GM06990 (cell line): ENCODE measurements at regions not wholly inside any gene's neighbourhood (a gene's known extent, or its start where the extent isn't known, plus 50 kb on each side); places are given as distances from the start of the nearest gene placed in this dataset.

ENCODE experiments used
- DNase-seq: peaks from one replicate; pipeline ENCODE4 v3.0.0-alpha.2; 2011; ENCODE audit not compliant: insufficient read length; ENCODE audit errors: extremely low read depth
- H3K27me3 ChIP-seq: replicated peaks from 2 replicates; pipeline ENCODE4 v1.6.0; 2011; ENCODE audit warnings: low read length; ENCODE audit not compliant: control insufficient read depth, insufficient read depth
- H3K36me3 ChIP-seq: 2 replicates; pipeline ENCODE4 v1.5.1; 2011; ENCODE audit warnings: low read length; ENCODE audit not compliant: control insufficient read depth, insufficient read depth
- H3K4me3 ChIP-seq: replicated peaks from 2 replicates; pipeline ENCODE4 v1.5.1; 2011; ENCODE audit warnings: low read depth, mild to moderate bottlenecking, control low read depth, low read length
- CTCF ChIP-seq: IDR thresholded peaks from 2 replicates; pipeline ENCODE4 v1.5.1; 2011; ENCODE audit warnings: low read length, control low read depth, mild to moderate bottlenecking, inconsistent platforms; ENCODE audit not compliant: insufficient read depth, poor library complexity, severe bottlenecking

GRCh38 chr12:43294916-43295315 is 257.1 kb downstream of the ADAMTS20 start:
- Histone ChIP-seq H3K36me3 (no peaks in the 10 kb centered on the region), H3K4me3 (no peak overlapping the region), H3K27me3 (no peaks in the 10 kb centered on the region)
- DNase-seq, result no peak
- TF ChIP-seq CTCF, result no peak

GRCh38 chr12:43294147-43294546 is 257.9 kb downstream of the ADAMTS20 start:
- no peak for DNase-seq
- no peak for TF ChIP-seq CTCF
- no peaks in the 10 kb centered on the region for H3K36me3 ChIP-seq
- H3K27me3 ChIP-seq, result no peaks in the 10 kb centered on the region
- H3K4me3 ChIP-seq, result no peak overlapping the region

- no peak overlapping the region for H3K4me3 ChIP-seq
- no peaks in the 10 kb centered on the region for H3K27me3 ChIP-seq
- H3K36me3 ChIP-seq, result no peaks in the 10 kb centered on the region
- DNase-seq, result no peak
- no peak for TF ChIP-seq CTCF
Measured at GRCh38 chr12:43293396-43293795, 258.6 kb downstream of the ADAMTS20 start.

- H3K4me3 ChIP-seq, result no peak overlapping the region
- TF ChIP-seq CTCF, result no peak
- no peak for DNase-seq
- no peaks in the 10 kb centered on the region for H3K36me3 ChIP-seq
- no peaks in the 10 kb centered on the region for H3K27me3 ChIP-seq
Measured at GRCh38 chr12:43292699-43293098, 259.3 kb downstream of the ADAMTS20 start.

GRCh38 chr12:43291516-43291915 is 260.5 kb downstream of the ADAMTS20 start:
- no peaks in the 10 kb centered on the region for H3K36me3 ChIP-seq
- no peaks in the 10 kb centered on the region for H3K27me3 ChIP-seq
- no peak overlapping the region for H3K4me3 ChIP-seq
- no peak for TF ChIP-seq CTCF
- DNase-seq, result no peak

GRCh38 chr12:43290836-43291235 is 261.2 kb downstream of the ADAMTS20 start:
- no peak overlapping the region for H3K4me3 ChIP-seq
- H3K36me3 ChIP-seq, result no peaks in the 10 kb centered on the region
- no peaks in the 10 kb centered on the region for H3K27me3 ChIP-seq
- DNase-seq, result no peak
- no peak for TF ChIP-seq CTCF
